Right ventricle myocardium inferior (tissue), 1 donor: ENCODE measurements at regions not wholly inside any gene's neighbourhood (a gene's known extent, or its start where the extent isn't known, plus 50 kb on each side); places are given as distances from the start of the nearest gene placed in this dataset.
A peak's percentile ranks its signal among the peaks of the same experiment; 100 is the strongest.

Experiments
- ATAC-seq: fragments of 200-7000 bp; cut with Tn5 transposase; one replicate; pipeline ENCODE4 v1.9.1; 2020; ENCODE audit warnings: mild to moderate bottlenecking, moderate library complexity
- DNase-seq: peaks from one replicate; pipeline ENCODE4 v3.0.0; 2021; ENCODE audit errors: missing footprints
- intact Hi-C: fragments of 100-400 bp; cut with DNase I; formaldehyde crosslinking; loops from one replicate; pipeline ENCODE4 v1.11.0; 2022
- donor health status: DM: no; HTN: yes; CAD: no; lungs with severe emphysema.

DNA sequence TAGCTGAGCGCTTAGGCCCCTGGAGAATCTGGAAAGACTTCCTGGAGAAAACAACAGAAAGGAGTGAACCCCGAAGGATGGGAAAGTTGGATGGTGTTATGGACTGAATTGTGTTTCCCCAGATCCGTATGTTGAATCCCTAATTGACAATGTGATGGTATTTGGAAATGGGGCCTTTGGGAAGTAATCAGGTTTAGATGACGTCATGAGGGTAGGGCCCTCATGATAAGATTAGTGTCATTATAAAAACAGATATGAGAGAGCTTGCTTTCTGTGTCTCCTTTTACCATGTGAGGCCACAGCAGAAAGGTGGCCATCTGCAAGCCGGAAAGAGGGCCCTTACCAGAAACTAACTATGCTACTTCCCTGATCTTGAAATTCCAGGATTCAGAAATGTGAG, 159.5 kb downstream of the QDPR start:
- intact Hi-C loops, result no loop called here
- DNase-seq (no peak), ATAC-seq (no peak)

DNA sequence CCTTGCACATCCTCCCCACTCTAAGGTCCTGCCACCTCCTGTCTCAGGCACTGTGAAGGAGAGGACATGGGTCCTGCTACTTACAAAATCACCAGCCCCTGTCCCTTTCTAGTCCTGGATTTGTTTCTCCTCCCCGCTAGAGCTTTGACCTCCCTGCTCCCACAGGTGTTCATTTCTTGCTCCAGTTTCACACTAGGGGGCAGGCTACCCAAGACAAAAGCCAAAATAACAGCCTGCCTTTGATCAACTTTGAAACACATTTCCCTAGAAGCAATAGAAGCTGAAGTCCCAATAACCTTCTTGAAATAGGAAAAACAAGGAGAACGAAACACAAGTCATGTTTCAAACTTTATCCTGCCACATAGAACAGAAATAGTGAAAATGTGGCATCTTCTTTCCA, 164.4 kb downstream of the QDPR start:
- ATAC-seq, result no peak
- no peak for DNase-seq
- intact Hi-C loops, result loop anchor here (5.0 kb wide), 1 partner anchor 100 kb away; no protein-coding TSS in a partner anchor

- intact Hi-C loops, result no loop called here
- DNase-seq (no peak), ATAC-seq (no peak)
Measured at GRCh38 chr4:17339376-17339775, 172.5 kb downstream of the QDPR start.

GRCh38 chr4:17336986-17337385, 174.9 kb downstream of the QDPR start:
- intact Hi-C loops, result no loop called here
- DNase-seq (no peak), ATAC-seq (no peak)

DNA sequence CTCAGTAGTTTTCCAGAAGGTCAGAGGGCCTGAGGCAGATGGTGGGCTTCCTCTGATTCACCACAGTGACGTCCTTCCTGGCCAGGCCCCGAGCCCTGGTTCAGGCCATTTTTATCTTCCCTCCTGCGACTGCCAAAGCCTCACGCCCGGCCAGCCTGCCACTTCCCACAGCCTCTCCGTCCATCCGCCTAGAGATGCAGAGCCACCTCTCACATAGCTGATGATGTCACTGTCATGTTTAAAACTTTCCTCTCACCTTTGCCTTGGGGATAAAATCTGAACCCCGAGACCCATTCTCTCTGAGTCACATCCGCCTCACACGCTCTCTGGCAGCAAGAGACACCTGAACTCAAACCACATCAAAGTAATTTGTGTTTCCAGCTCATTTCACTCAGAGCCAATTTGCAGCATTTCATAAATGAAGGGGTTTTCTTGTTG, 175.3 kb downstream of the QDPR start:
- intact Hi-C loops, result no loop called here
- DNase-seq (no peak), ATAC-seq (no peak)

DNA sequence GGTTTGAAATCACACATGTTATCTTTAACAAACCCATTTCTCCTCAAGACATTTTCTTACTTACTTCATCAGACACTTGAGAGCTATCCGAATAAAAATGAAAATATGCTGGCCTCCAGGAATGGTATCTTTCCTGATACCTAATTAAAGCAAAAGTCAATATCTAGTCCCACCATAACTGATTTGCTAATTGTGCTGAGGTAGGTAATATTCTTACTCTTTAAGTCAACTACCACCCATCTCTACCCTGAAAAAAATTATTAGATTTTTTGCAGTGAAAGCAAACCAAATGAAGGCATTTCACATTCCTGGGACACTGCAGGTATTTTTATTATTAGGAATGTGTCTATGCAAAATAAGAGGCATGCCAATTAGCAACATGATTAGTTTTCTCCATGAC, 175.8 kb downstream of the QDPR start:
- no peak for DNase-seq
- no peak for ATAC-seq
- intact Hi-C loops, result no loop called here

- DNase-seq (no peak), ATAC-seq (no peak)
- intact Hi-C loops, result no loop called here
Measured at GRCh38 chr4:17335371-17335770, 176.5 kb downstream of the QDPR start.

GRCh38 chr4:17332478-17332877, 179.4 kb downstream of the QDPR start:
- no peak for DNase-seq
- no peak for ATAC-seq
- intact Hi-C loops, result no loop called here

- no peak for ATAC-seq
- no peak for DNase-seq
- intact Hi-C loops, result no loop called here
Measured at GRCh38 chr4:17329046-17329445, 182.8 kb downstream of the QDPR start.

DNA sequence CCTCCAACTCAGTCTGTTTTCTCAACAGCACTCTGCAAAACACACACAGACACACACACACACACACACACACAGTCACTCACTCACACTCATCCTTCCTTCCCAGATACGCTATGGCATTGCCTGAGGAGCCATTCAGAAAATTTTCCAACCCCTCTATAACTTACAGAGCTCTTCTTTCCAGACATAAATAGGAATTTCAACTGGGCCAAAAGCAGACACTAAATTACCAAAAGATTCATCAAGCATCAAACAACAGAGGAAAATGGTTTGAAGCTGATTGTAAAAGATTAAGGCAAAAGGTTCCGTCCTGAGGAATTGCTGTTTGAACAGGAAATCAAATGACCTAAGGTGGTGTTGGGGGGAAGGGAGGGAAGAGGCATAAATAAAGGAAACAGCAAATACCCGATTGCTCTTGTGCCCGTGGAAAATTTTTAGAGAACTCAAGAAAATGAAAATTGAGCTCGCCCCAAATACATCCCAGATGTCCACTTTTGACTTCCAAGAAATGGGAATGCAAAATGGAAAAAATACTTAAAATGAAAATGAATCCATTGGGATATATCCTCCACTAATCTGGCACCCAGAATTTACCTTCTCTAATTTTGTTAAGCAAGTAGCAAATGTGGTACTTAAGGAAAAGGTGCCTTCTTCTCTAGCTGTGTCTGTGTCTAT, 183.6 kb downstream of the QDPR start:
- DNase-seq, result no peak
- intact Hi-C loops, result no loop called here
- no peak for ATAC-seq

DNA sequence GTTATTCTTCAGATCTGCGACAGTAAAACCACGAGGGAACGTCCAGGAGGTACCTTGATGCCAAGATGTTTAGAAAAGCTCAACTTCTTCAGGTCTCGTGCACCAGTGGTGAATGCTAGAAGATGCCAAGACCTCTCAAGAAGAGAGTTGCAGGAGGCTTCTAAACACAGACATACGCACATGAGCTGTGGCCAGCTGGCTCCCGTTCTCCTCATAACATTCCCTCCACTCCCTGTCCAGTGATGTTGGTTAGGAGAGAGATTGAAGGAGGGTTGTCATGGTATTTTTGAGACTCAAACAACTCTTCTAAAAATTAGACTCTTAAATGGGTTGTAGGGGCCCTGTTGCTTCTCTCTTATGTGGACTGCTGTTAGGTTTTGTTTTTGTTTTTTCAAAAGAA, 184.3 kb downstream of the QDPR start:
- DNase-seq (no peak), ATAC-seq (no peak)
- intact Hi-C loops, result no loop called here

DNA sequence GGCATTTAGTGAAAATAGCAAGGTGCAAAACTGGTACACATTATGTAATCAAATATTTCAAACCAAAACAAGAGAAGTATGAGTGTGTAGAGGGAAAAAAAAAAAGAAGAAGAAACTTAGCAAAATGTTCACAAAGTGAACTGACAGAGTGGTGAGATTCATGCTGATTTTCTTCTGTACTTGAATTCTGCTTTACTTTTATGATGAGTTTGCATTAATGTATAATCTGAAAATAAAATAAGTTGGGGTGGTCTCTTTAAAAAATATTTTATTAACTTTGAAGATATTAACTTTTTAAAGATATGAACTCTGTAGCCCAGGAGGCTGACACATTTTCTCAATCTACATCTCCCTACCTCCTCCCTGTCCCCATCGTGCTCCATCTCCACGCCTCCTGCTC, 185.1 kb downstream of the QDPR start:
- DNase-seq, result no peak
- ATAC-seq, result no peak
- intact Hi-C loops, result no loop called here

DNA sequence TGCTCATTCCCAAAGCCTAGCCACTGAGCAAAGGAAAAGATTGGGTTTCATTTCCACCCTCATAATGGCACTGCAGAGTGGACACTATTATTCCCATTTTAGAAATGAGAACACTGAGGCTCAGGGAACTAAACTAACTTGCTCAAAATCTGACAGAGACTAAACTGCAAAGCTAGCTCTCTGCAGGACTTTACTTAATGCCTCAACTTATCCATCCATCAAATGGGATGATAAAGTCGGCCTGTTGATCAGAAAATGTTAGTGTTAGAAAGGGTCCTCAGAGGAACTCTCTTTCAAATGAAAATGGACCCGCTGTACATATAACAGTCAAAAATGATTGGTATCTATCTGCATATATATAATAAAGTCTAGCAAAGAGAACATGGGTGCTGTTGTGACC, 186.8 kb downstream of the QDPR start:
- intact Hi-C loops, result loop anchor here (2.0 kb wide), 1 partner anchor 1036 kb away; no protein-coding TSS in a partner anchor
- DNase-seq (no peak), ATAC-seq (no peak)

DNA sequence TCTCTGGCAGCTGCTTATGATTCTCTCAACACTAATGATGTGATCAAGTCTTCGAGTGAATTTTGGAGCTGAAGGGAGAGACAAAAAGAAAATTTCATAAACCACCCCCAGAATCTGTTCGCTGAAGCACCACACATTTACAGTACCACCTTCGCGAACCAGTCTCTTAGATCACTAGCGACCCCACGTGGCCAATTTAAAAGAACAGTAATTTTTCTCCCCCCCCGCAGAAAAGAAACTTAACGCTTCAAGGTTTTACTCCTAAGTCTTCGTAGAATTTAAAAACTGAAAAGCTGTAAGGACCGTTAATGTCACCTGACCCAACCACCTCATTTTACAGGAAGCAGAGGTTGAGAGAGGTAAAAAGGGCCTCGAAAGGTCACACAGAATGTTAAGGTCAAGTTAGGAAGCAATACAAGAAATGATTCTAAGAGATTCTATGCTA, 187.5 kb downstream of the QDPR start:
- DNase-seq (no peak), ATAC-seq (peak; percentile 50)
- intact Hi-C loops, result loop anchor here (2.0 to 5.0 kb wide), 3 partner anchors 152 to 1036 kb away; no protein-coding TSS in a partner anchor

DNA sequence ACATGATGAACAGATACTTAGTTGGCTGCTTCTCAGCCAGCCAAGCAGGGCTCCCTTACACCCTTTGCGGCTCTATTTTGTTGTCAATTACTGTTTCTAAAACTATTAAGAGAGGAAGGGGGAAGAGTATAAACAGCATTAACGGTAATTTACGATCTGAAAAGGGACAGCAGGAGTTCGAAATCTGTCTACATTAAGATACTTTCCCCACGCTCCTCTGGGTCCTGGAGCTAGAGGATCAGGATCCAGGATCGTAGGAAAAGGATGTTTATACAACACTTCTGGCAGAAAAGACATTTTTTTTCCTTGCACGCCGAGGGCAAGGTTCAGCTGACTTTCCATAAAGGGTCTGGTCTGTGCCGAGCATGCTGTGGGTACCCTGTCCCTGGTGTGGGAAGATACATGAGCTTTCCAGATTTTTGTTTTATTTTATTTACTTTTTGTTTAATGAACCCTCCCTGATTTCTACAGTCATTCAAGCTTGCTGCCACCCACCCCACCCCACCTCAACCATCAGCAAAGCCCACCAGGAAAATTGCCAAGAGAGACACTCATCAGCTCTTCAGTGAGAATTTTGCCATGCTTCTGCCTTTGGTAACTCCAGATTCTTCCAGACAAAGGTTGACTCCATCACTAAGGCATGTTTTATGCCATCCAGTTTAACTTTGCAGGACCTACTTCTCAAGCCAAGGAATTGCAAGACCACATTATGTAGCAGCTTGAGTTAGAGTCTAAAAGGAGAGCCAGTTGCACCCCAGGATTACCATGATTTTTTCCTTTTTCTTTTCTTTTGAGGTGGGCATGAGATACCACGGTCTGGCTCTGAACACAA, 188.1 kb downstream of the QDPR start:
- no peak for ATAC-seq
- intact Hi-C loops, result loop anchor here (2.0 to 5.0 kb wide), 4 partner anchors 151 to 1035 kb away; no protein-coding TSS in a partner anchor
- DNase-seq, result no peak

DNA sequence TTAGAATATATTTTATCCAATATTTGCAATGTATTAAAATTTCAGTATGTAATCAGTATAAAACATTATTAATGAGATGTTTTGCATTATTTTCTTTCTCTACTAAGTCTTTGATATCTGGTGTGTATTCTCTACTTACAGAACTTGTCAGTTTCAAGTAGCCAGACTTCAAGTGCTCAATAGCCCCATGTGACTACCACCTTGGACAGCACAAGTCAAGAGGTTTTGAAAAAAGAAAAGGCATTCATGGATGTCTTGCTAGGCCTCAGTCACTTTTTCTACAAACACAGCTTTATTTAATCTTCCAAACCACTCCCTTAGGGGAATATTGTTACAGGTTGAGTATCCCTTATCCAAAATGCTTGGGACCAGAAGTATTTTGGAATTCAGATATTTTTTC, 189.4 kb downstream of the QDPR start:
- no peak for ATAC-seq
- intact Hi-C loops, result loop anchor here (2.0 to 5.0 kb wide), 3 partner anchors 150 to 525 kb away; no protein-coding TSS in a partner anchor

GRCh38 chr4:17320046-17320445, 191.8 kb downstream of the QDPR start:
- DNase-seq (no peak), ATAC-seq (no peak)
- intact Hi-C loops, result loop anchor here (5.0 kb wide), 2 partner anchors 148 to 523 kb away; no protein-coding TSS in a partner anchor

More for the DNA sequence above, 189.4 kb downstream of the QDPR start:
- no peak for DNase-seq

DNA sequence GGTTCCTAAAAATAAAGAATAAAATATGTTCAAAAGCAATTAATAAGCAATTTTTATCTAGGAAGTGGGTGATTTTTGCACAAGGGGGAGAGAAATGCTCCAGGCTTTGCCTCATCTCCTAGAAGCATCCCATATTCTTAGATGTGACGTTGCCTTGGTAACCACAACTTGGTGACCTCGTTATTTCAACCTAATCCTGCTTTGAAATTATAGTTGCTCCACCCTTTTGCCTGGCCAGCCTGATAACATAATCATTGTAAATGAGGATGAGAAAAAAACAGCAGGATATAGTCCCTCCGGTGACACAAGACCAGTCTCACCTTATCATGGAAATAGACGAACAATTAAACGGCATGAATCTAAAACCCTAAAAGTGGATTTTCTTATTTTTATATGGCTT, 194.4 kb downstream of the QDPR start:
- intact Hi-C loops, result no loop called here
- no peak for ATAC-seq
- no peak for DNase-seq

DNA sequence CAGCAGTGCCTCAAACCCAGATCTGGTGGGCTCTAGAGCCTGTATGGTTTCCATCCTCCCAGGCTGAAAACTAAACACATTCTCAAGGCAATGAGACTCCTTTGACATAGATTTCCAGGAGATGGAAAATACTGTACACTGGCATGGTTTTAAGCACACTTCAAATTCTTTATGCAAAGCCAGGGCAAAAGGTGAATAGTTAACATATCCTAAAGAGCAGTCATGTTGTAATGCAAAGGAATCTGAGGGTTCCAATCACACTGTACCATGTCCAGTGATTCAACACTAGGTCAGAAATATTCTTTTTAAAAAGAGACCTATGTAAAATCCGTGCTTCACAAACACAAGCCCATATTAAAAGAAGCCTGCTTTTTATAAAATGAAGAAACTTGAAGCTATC, 195.3 kb downstream of the QDPR start:
- DNase-seq (no peak), ATAC-seq (no peak)
- intact Hi-C loops, result no loop called here

DNA sequence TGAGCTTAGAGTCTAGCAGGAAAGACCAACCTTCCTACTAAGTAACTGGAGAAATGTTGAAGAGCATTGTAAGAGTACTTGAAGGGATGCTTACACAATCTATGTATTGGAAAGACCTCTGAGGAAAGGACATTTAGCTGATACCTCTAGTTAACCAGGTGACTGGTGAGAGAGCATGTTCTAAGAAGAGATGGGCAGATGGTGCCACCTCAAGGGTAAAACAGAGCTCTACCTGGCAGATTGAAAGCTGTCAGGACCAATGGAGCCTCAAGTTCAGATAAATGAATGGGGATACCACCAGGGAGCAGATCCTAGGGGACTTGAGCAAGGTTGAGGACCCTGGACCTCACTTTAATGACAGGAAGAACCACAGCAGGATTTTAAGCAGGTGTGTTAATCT, 196.4 kb downstream of the QDPR start:
- intact Hi-C loops, result no loop called here
- ATAC-seq, result no peak

More for the DNA sequence above, 196.4 kb downstream of the QDPR start:
- DNase-seq, result no peak
